Epidermal melanocyte (primary cell): ENCODE measurements at regions not wholly inside any gene's neighbourhood (a gene's known extent, or its start where the extent isn't known, plus 50 kb on each side); places are given as distances from the start of the nearest gene placed in this dataset.
"Not testable (repeated sequence)": the region's sequence is repeated elsewhere in the genome, so short reads cannot be mapped to it uniquely, and the experiment has no call there.

Source experiments
- DNase-seq: peaks from one replicate; pipeline ENCODE4 v3.0.0; 2011; ENCODE audit warnings: low spot score; ENCODE audit not compliant: insufficient read length

- no peak for DNase-seq
Observed at GRCh38 chr7:10439027-10439426, 534.6 kb upstream of the PHF14 start.

DNA sequence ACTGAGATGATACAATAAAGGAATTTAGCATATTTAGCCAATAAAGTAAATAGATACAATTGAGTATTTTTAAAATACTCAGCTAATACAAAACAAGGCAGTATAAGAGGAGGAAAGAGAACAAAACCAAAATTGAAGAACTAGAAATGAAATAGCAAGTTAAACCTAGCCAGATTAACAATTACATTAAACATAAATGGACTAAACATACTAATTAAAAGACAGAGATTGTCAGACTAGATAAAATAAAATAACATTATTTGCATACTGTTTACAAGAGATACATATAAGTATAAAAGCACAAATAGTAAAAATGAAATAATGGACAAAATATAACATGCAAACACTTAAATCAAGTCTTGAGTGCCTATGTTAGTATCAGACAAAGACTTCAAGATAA, 517.7 kb upstream of the PHF14 start:
- no peak for DNase-seq

GRCh38 chr7:10460474-10460873, 513.2 kb upstream of the PHF14 start:
- DNase-seq = no peak

DNA sequence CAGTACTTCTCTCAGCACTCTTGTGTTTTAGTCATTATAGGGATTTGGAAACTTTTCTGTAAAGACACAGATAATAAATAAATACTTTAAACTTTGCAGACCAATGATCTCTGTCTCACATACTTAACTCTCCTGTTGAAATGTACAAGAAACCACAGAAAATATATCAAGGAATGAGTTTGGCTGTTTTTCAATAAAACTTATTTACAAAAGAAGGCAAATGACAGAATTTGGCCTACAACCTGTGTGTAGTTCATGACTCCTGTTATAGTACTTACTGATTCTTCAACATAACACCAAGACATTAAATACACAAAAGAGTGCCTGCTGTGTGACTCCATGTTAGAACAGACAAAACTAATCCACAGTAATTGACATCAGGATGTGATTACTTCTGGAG, 510.0 kb upstream of the PHF14 start:
- no peak for DNase-seq

- not testable (repeated sequence) for DNase-seq
Observed at GRCh38 chr7:10465536-10465935, 508.1 kb upstream of the PHF14 start.

GRCh38 chr7:10468908-10469307, 504.8 kb upstream of the PHF14 start:
- no peak for DNase-seq

GRCh38 chr7:10469476-10469875, 504.2 kb upstream of the PHF14 start:
- DNase-seq = no peak

DNA sequence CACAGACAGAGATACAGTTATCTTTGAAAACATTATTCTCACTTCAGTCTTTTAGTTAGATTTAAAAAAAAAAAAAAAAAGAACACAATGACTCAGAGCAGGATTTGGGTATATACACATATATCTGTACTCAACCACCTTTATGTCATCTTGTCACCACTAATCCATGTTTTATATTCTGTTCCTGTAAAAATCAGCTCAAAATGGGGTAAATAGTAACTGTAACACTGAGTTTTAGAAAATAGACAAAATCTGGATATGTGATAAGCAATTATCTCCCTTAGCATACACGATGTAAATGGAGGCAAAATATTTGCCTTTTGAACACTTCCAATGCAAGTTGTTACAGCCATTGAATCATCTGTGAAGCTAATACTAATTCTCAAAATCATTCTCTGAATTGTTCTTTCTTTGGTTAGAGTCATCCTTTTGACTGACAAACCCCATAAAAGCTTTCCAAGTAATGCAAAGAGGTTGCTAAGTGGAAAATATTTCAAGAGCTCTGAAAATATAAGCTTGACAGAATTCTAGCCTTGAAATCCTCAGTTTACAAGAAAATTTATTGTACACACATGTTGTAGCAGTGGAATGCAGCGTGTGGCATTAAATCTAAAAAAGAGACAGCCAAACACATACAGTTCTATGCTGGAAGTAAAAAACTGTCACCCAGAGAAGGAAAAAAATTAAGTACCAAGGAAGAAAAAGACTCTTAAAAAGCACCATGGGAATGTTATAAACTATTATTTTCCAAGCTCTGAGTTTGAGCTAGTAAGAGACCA, 502.2 kb upstream of the PHF14 start:
- DNase-seq = no peak

- no peak for DNase-seq
Observed at GRCh38 chr7:10472115-10472514, 501.6 kb upstream of the PHF14 start.

- DNase-seq = no peak
Observed at GRCh38 chr7:10473569-10473968, 500.1 kb upstream of the PHF14 start.

DNA sequence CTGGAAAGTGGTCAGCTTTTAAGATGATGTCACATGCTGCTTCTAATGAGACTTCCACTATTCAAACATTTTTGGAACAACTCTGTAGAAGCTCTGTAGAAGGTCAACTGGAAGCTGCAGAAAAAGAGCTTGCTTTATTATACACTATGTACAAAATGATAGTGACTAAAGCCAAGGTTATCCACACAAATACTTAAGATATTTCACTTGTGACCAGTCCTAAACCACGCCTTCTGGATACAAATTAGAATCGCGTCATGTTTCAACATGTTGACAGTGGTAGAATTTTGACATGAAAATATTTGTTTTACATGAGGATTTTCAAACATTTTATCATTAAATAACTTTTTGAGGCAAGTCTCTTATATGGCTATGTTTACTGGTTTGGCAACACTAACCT, 499.6 kb upstream of the PHF14 start:
- DNase-seq = no peak

DNA sequence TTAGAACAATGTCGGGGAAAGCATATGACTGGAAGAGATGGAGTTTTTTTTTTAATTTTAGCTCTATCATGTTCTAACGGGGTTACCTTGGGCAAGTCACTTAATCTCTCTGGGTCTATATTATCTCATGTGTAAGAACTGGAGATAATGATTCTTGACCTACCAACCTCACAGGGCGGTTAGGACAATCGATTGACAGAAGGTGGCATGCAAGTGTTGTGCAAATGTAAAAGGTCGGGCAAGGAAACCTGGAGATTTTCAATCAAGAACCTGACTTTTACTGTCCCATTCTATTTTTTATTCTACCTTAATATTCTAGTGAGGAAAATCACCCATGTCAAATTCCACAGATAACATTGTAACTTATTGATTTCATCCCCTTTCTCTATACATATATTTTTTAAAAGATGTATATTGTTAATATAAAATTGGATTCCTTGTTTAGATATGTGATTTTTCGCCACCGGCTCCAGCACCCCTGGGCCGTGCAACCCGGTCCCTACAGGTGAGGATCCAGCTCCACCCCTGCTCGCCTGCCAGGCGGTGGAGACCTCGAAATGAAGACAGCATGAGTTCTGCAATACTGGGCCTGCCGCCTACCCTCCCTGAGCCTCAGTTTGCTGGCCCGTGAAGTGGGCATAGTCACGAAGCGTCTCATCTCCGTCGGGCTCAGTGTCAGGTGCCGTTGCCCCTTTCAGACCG, 497.6 kb upstream of the PHF14 start:
- no peak for DNase-seq

GRCh38 chr7:10476642-10477041, 497.0 kb upstream of the PHF14 start:
- DNase-seq = no peak

DNA sequence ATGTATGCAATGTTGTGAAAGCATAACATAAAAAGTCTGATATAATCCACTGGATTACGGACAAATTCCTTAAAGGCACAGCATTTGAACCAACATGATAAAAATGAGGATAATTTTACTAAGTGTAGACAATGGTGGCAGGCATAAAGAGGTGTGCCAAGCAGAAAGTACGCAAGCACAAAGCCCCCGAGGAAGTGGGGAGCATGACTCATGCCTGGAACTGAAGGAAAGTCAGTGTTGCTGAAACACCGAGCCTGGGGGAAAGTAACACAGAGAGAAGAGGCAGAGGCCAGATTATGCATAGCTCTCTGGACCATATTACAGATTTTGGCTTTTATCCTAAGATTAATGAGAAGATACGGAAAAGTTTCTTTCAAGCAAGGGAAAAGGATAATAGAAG, 490.0 kb upstream of the PHF14 start:
- no peak for DNase-seq

GRCh38 chr7:10484767-10485166, 488.9 kb upstream of the PHF14 start:
- DNase-seq = no peak

GRCh38 chr7:10501206-10501884, 472.3 kb upstream of the PHF14 start:
- DNase-seq = not testable (repeated sequence)

GRCh38 chr7:10507032-10507431, 466.6 kb upstream of the PHF14 start:
- no peak for DNase-seq

- DNase-seq = no peak
Observed at GRCh38 chr7:10521306-10521705, 452.4 kb upstream of the PHF14 start.

- DNase-seq = not testable (repeated sequence)
Observed at GRCh38 chr7:10533429-10533828, 440.2 kb upstream of the PHF14 start.

GRCh38 chr7:10536561-10536960, 437.1 kb upstream of the PHF14 start:
- peak; percentile 30 for DNase-seq

GRCh38 chr7:10537764-10538163, 435.9 kb upstream of the PHF14 start:
- DNase-seq = no peak

- DNase-seq = no peak
Observed at GRCh38 chr7:10557375-10557774, 416.3 kb upstream of the PHF14 start.
